ENCODE measurements at regions not wholly inside any gene's neighbourhood (a gene's known extent, or its start where the extent isn't known, plus 50 kb on each side); places are given as distances from the start of the nearest gene placed in this dataset.
A peak's percentile ranks its signal among the peaks of the same experiment; 100 is the strongest.

DNA sequence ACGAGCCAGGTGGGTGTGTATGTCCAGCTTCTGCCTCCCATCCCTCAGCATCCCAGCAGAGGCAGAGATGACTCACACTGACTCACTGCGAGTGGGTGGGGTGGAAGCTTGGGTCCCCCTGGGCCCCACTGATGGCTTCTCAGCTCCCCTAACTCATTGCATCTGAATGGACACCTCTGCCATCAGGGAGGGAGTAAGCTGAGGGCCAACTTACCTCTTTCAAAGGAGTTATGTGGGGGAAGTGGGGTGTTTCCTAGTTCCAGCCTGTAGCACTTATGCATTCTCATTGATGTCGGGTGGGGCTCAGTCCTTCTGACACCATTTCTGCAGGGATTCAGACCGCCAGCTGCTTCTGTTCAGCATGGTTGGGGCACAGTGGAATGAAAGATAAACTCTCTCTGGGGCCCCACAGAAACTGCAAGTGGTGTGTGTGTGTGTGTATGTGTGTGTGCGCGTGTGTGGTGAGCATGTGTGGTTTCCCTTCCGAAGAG, 1425.8 kb downstream of the TBC1D22A start:
- ChIA-PET CTCF (no interaction called here), POLR2A (no interaction called here), RAD21 (ENCODE audit: low non-redundant PET in 1 of 2, low total read pairs in 2 of 2, uncharacterized antibody in 2 of 2, unreplicated experiment in 2 of 2) (no interaction called here)
- Histone ChIP-seq H3K9ac (ENCODE audit: low read length) (no peak overlapping the region), H3K27me3 (ENCODE audit: insufficient read depth, low read length) (no peaks in the 10 kb centered on the region), H3K4me3 (replicated peaks in 1 of 2; ENCODE audit: low read depth in 1 of 2, low read length in 2 of 2) (no peak overlapping the region), H3K27ac (ENCODE audit: low read depth, low read length) (no peak overlapping the region), H4K20me1 (ENCODE audit: insufficient read depth) (no peaks in the 10 kb centered on the region; the same call in 1 of the 2 replicates), H3K36me3 (ENCODE audit: control insufficient read depth in 1 of 2, insufficient read depth in 2 of 2, low read length in 2 of 2) (no peaks in the 10 kb centered on the region), H2AFZ (ENCODE audit: low read depth, low read length, poor library complexity, severe bottlenecking) (no peak overlapping the region), H3K4me1 (ENCODE audit: control insufficient read depth in 1 of 2, insufficient read depth in 2 of 2, low read length in 2 of 2) (peaks cover 0 to 7% of the 10 kb centered on the region in 2 experiments; a peak in 2 of 4 replicates), H3K79me2 (ENCODE audit: insufficient read depth, low read length) (no peaks in the 10 kb centered on the region), H3K4me2 (ENCODE audit: low read length) (peak overlapping the region; percentile 32; the same call in 1 of the 2 replicates), H3K9me3 (ENCODE audit: control insufficient read depth in 1 of 2, insufficient read depth in 1 of 2, low read depth in 1 of 2, low read length in 2 of 2) (peaks cover 4 to 7% of the 10 kb centered on the region in 2 experiments; a peak in 2 of 4 replicates), H3K9me2 (ENCODE audit: insufficient read depth) (no peaks in the 10 kb centered on the region)
- intact Hi-C loops (cut with micrococcal nuclease) = no loop called here
- DNase-seq (ENCODE audit: low read depth, low spot score) (no peak), ATAC-seq (peak; percentile 52; the same call in 1 of the 2 replicates)
- no TSS peak for BruUV-seq (replicated peaks)
- TF ChIP-seq ZBTB33 (IDR thresholded peaks at IDR 0.05; ENCODE audit: extremely low read depth, insufficient replicate concordance, low read length) = no peak
- TF ChIP-seq FOSL1 (IDR thresholded peaks at IDR 0.05; ENCODE audit: low read depth) = peak; percentile 66

DNA sequence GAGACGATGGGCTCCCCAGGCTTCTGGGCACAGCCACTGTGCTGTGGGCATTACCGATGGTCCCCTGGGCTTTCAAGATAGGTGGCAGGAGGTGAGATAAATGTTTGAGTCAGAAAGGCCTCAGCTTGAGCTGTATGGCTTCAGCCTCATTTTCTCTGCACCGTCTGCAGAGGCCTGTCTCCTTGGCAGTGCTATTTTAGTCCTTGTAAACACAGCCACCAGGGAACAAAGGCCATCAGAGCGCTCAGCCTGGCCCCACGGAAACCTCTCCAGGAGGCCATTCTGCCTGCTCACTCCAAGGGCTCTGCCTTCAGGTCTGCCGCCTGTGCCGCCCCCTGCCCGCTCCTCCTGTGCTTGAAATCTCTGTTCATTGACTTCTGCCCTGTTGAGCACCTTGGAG, 1424.9 kb downstream of the TBC1D22A start:
- ChIA-PET RAD21 (ENCODE audit: low non-redundant PET in 1 of 2, low total read pairs in 2 of 2, uncharacterized antibody in 2 of 2, unreplicated experiment in 2 of 2) (no interaction called here), CTCF (no interaction called here), POLR2A (no interaction called here)
- ATAC-seq (no peak), DNase-seq (ENCODE audit: low read depth, low spot score) (no peak)
- no peak overlapping the region for H3K4me3 ChIP-seq (replicated peaks in 1 of 2; ENCODE audit: low read depth in 1 of 2, low read length in 2 of 2)
- TF ChIP-seq CEBPB (IDR thresholded peaks at IDR 0.05; ENCODE audit: low read depth) = no peak
- TF ChIP-seq JUND (IDR thresholded peaks at IDR 0.05) = no peak
- TF ChIP-seq SP1 (IDR thresholded peaks at IDR 0.05; ENCODE audit: low read depth) = no peak
- BruUV-seq (replicated peaks) = no TSS peak
- H3K9me2 ChIP-seq (ENCODE audit: insufficient read depth) = no peaks in the 10 kb centered on the region
- peaks cover under 1 to 7% of the 10 kb centered on the region in 2 experiments; a peak in 2 of 4 replicates for H3K9me3 ChIP-seq (ENCODE audit: control insufficient read depth in 1 of 2, insufficient read depth in 1 of 2, low read depth in 1 of 2, low read length in 2 of 2)
- H3K9ac ChIP-seq (ENCODE audit: low read length) = no peak overlapping the region
- H3K79me2 ChIP-seq (ENCODE audit: insufficient read depth, low read length) = no peaks in the 10 kb centered on the region
- intact Hi-C loops (cut with micrococcal nuclease) = no loop called here
- H3K36me3 ChIP-seq (ENCODE audit: control insufficient read depth in 1 of 2, insufficient read depth in 2 of 2, low read length in 2 of 2) = no peaks in the 10 kb centered on the region
- peaks cover 0 to 7% of the 10 kb centered on the region in 2 experiments; a peak in 2 of 4 replicates for H3K4me1 ChIP-seq (ENCODE audit: control insufficient read depth in 1 of 2, insufficient read depth in 2 of 2, low read length in 2 of 2)
- H4K20me1 ChIP-seq (ENCODE audit: insufficient read depth) = no peaks in the 10 kb centered on the region; the same call in 1 of the 2 replicates
- H3K27ac ChIP-seq (ENCODE audit: low read depth, low read length) = no peak overlapping the region
- no peak overlapping the region for H2AFZ ChIP-seq (ENCODE audit: low read depth, low read length, poor library complexity, severe bottlenecking)
- no peak overlapping the region for H3K4me2 ChIP-seq (ENCODE audit: low read length)
- H3K27me3 ChIP-seq (ENCODE audit: insufficient read depth, low read length) = no peaks in the 10 kb centered on the region
